ENCODE measurements at regions not wholly inside any gene's neighbourhood (a gene's known extent, or its start where the extent isn't known, plus 50 kb on each side); places are given as distances from the start of the nearest gene placed in this dataset.

GRCh38 chr10:20616918-20617810 is 279.9 kb downstream of the NEBL start:
- H3K4me3 ChIP-seq: no peak overlapping the region
- CTCF ChIA-PET: no interaction called here
- H3K4me2 ChIP-seq: no peak overlapping the region
- ATAC-seq (no peak), DNase-seq (ENCODE audit: low read depth in 1 of 2, low spot score in 1 of 2) (no peak), FAIRE-seq (no peak)
- no peaks in the 10 kb centered on the region for H3K4me1 ChIP-seq
- TF ChIP-seq, protein P1, sequence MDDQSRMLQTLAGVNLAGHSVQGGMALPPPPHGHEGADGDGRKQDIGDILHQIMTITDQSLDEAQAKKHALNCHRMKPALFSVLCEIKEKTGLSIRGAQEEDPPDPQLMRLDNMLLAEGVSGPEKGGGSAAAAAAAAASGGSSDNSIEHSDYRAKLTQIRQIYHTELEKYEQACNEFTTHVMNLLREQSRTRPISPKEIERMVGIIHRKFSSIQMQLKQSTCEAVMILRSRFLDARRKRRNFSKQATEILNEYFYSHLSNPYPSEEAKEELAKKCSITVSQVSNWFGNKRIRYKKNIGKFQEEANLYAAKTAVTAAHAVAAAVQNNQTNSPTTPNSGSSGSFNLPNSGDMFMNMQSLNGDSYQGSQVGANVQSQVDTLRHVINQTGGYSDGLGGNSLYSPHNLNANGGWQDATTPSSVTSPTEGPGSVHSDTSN (IDR thresholded peaks at IDR 0.05): no peak
- no peak for TF ChIP-seq HEYL (CRISPR knock-in tag; IDR thresholded peaks at IDR 0.05)
- no peak for TF ChIP-seq CBX8 (IDR thresholded peaks at IDR 0.05)
- no peak for TF ChIP-seq CHD4 (IDR thresholded peaks at IDR 0.05; ENCODE audit: borderline replicate concordance)
- TF ChIP-seq JUN (IDR thresholded peaks at IDR 0.05): no peak
- TF ChIP-seq FOSB (CRISPR knock-in tag; IDR thresholded peaks at IDR 0.05): no peak
- TF ChIP-seq RFX5 (IDR thresholded peaks at IDR 0.05): no peak
- TF ChIP-seq RNF2 (IDR thresholded peaks at IDR 0.05; ENCODE audit: borderline replicate concordance, low read depth): no peak
- TF ChIP-seq NFE2L2 (conservative IDR thresholded peaks at IDR 0.05; ENCODE audit: low read length): no peak
- no peak for TF ChIP-seq NPAS2 (CRISPR knock-in tag; IDR thresholded peaks at IDR 0.05; ENCODE audit: borderline replicate concordance)
- H3K27ac ChIP-seq: no peak overlapping the region
- POLR2A ChIA-PET: no interaction called here
- no peaks in the 10 kb centered on the region for H3K9me3 ChIP-seq
- WGBS (ENCODE audit: missing lambda C conversion rate): 25% methylated on average over 12 of the region's 12 CpGs

GRCh38 chr10:20616056-20616671 is 280.9 kb downstream of the NEBL start:
- Histone ChIP-seq H3K27ac (no peak overlapping the region), H3K4me2 (no peak overlapping the region), H3K4me3 (no peak overlapping the region), H3K9me3 (no peaks in the 10 kb centered on the region), H3K4me1 (no peaks in the 10 kb centered on the region)
- DNase-seq (ENCODE audit: low read depth in 1 of 2, low spot score in 1 of 2) (no peak), ATAC-seq (no peak), FAIRE-seq (no peak)
- TF ChIP-seq NPAS2 (CRISPR knock-in tag; IDR thresholded peaks at IDR 0.05; ENCODE audit: borderline replicate concordance) (no peak), MAZ (IDR thresholded peaks at IDR 0.05; ENCODE audit: borderline replicate concordance, low read depth, low read length) (no peak), CTCF (IDR thresholded peaks at IDR 0.05) (no peak), HOXA7 (CRISPR knock-in tag; IDR thresholded peaks at IDR 0.05) (no peak), RCOR1 (IDR thresholded peaks at IDR 0.05; ENCODE audit: low read depth, low read length) (no peak), HEYL (CRISPR knock-in tag; IDR thresholded peaks at IDR 0.05) (no peak), CBX2 (IDR thresholded peaks at IDR 0.05; ENCODE audit: borderline replicate concordance, low read depth) (no peak), ZNF302 (CRISPR knock-in tag; IDR thresholded peaks at IDR 0.05) (no peak), ZFP36 (IDR thresholded peaks at IDR 0.05; ENCODE audit: borderline replicate concordance, partially characterized antibody) (no peak), FOSL2 (IDR thresholded peaks at IDR 0.05) (no peak), FOSL2 (CRISPR knock-in tag; IDR thresholded peaks at IDR 0.05) (no peak), ZSCAN20 (CRISPR knock-in tag; IDR thresholded peaks at IDR 0.05) (no peak), CHD4 (IDR thresholded peaks at IDR 0.05; ENCODE audit: borderline replicate concordance) (no peak)
- TF ChIP-seq, protein P2, sequence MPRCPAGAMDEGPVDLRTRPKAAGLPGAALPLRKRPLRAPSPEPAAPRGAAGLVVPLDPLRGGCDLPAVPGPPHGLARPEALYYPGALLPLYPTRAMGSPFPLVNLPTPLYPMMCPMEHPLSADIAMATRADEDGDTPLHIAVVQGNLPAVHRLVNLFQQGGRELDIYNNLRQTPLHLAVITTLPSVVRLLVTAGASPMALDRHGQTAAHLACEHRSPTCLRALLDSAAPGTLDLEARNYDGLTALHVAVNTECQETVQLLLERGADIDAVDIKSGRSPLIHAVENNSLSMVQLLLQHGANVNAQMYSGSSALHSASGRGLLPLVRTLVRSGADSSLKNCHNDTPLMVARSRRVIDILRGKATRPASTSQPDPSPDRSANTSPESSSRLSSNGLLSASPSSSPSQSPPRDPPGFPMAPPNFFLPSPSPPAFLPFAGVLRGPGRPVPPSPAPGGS (IDR thresholded peaks at IDR 0.05): no peak
- ChIA-PET CTCF (no interaction called here), POLR2A (no interaction called here)
- 21% methylated on average over 3 of the region's 3 CpGs for WGBS (ENCODE audit: missing lambda C conversion rate)

Measured in A549 (cell line).